GM19372 (cell line): ENCODE measurements at regions not wholly inside any gene's neighbourhood (a gene's known extent, or its start where the extent isn't known, plus 50 kb on each side); places are given as distances from the start of the nearest gene placed in this dataset.
"Not testable (repeated sequence)": the region's sequence is repeated elsewhere in the genome, so short reads cannot be mapped to it uniquely, and the experiment has no call there.

Experiments used
- ATAC-seq: cut with Tn5 transposase; IDR thresholded peaks from one replicate; pipeline ENCODE4 v1.9.1; 2021; ENCODE audit warnings: mild to moderate bottlenecking, low read depth, moderate library complexity; ENCODE audit not compliant: unreplicated experiment

DNA sequence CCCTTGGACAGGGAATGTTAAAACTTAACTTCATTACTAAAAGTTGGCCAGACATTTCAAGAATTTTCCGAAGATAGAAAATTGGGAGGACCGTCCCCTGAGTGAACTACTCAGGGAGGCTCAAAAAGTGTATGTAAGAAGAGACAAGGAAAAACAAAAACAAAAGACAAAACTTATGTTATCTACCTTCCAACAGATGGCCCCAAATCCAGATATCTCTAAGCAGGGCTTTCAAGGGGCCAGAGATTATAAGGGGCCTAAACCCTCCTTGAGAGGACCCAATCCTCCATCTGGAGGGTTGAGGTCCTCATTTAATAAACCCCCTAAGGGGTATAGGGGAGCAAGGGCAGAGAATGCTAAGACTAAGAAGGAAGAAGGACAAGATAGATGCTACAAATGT lies 203.6 kb downstream of the SH2D4B start:
- no peak for ATAC-seq

GRCh38 chr10:80750268-80750667 lies 212.6 kb downstream of the SH2D4B start:
- ATAC-seq = no peak

DNA sequence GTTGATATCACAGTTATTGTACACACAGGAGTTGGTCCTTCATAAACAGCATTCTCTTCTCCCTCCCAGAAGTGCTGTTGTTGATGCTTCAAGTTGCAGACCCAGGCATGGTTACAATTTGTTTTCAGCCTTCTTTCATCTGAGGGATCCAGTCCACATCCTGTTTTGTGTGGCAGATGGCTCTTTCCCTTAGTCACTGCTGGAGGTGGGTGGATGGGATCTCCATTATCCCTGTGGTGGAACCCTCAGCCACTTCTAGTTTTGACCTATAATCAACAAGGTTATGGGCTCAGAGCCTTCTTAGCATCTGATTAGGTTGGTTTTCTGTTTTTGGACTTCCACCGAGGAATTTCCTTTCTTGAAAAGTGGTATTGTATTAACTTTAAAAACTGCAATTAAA lies 214.2 kb downstream of the SH2D4B start:
- ATAC-seq = no peak

GRCh38 chr10:80753612-80754011 lies 215.9 kb downstream of the SH2D4B start:
- no peak for ATAC-seq

DNA sequence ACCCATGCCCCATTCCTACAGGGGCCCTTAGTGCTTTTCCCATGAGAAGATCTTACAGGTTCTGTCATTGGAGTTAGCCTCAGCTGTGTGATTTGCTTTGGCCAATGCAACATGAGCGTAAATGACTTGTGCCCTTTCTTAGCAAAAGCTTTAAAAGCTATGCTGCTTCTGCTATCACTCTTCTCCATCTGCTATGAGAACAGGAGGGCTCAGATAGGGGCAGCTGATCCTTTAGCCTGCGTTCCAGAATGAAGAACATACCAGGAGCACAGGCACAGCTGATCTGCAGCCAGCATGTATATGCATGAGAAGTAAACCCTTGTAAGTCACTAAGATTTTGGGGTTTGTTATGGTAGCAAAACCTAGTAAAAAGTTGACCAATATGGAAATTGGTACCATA lies 218.2 kb downstream of the SH2D4B start:
- ATAC-seq = no peak

- ATAC-seq = no peak
Observed at GRCh38 chr10:80759693-80760092, 222.0 kb downstream of the SH2D4B start.

GRCh38 chr10:80760914-80761371 lies 223.2 kb downstream of the SH2D4B start:
- ATAC-seq = no peak

GRCh38 chr10:80767963-80768362 lies 230.3 kb downstream of the SH2D4B start:
- ATAC-seq = no peak

DNA sequence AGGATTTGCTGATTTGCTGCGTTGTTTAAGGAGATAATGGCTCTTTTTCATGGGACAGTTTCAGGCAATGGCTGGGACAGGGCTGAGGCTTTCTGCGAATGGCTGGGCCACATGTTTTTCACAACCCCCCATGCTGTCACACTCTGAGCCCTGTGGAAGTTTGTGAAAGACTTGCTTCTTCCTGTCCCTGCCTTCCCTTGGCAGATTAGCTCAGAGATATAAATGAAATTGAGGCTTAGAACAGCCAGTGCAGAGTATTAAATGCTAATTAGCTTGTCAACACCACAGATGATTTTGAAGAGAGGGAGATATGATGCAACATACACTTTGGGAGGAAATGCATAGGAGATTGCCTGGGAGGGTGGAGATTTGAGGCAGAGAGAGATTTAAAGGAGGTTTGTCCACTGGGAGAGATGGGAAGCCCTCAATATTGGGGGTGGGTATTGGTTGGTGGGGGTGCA lies 232.0 kb downstream of the SH2D4B start:
- ATAC-seq = no peak

GRCh38 chr10:80770239-80770638 lies 232.5 kb downstream of the SH2D4B start:
- no peak for ATAC-seq

DNA sequence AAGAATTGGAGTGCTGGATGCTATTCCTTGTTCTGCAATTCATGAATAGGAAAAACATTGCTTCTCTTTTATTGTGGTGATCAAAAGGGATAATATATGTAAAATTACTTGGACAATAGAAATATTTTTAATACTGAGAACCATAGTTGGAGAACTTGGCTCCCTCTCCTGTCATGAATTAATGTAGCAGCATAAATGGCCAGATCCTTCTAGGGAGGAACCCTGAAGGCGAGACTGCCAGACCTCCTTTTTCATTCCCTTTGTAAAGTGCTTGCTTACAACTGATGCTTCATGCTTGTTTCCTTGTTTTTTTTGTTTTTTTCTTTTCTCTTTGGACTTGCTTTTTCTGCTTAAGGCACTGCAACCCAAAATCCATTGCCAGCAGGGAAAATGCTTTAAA lies 233.6 kb downstream of the SH2D4B start:
- no peak for ATAC-seq

DNA sequence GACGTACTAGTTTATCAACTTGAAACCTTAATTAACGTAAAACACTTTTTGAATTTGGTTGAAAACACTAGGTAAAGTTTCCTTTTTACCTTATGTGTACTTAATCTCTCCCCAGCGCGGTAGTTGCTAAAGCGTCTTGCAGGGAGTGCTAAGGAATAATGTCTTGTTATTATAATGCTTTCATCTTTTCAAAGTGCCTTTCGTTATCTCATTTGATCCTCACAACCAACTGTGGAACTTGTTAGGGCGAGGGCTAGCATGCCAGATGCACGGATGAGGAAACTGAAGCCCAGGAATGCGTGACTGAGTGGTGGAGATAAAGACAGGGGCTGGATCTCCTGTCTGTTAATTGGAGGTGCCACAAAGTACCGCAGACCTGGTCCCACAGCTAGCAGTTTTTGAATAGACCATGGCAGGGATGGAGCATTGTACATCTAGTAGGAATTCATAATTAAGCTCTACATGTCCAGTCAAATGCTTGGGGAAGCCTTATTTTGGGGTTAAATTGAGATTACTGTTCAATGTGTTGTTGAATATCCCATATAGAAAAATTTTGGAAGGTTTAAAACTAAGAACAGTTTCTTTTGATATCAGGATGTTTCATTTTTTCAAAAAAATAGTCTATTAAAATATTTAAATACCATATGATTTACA lies 234.3 kb downstream of the SH2D4B start:
- ATAC-seq = no peak

- ATAC-seq = no peak
Observed at GRCh38 chr10:80772596-80772995, 234.9 kb downstream of the SH2D4B start.

GRCh38 chr10:80784695-80785094 lies 247.0 kb downstream of the SH2D4B start:
- ATAC-seq = no peak

DNA sequence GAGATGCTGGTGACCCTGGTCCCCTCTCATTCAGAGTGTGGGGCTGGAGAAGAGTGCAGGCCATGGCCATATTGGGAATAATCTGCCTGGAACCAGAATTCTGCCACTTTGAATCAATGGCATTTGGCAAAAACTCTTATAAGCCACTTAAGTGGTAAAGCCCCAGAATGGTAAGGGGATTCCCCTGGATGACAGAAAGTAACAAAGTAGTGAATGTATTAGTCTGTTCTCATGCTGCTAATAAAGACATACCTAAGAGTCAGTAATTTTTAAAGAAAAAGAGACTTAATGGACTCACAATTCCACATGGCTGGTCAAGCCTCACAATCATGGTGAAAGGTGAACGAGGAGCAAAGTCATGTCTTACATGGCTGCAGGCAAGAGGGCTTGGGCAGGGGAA lies 248.6 kb downstream of the SH2D4B start:
- ATAC-seq = no peak

- no peak for ATAC-seq
Observed at GRCh38 chr10:80787952-80788351, 250.2 kb downstream of the SH2D4B start.

GRCh38 chr10:80794994-80795393 lies 257.3 kb downstream of the SH2D4B start:
- ATAC-seq = no peak

GRCh38 chr10:80805343-80806020 lies 267.8 kb downstream of the SH2D4B start:
- ATAC-seq = no peak

DNA sequence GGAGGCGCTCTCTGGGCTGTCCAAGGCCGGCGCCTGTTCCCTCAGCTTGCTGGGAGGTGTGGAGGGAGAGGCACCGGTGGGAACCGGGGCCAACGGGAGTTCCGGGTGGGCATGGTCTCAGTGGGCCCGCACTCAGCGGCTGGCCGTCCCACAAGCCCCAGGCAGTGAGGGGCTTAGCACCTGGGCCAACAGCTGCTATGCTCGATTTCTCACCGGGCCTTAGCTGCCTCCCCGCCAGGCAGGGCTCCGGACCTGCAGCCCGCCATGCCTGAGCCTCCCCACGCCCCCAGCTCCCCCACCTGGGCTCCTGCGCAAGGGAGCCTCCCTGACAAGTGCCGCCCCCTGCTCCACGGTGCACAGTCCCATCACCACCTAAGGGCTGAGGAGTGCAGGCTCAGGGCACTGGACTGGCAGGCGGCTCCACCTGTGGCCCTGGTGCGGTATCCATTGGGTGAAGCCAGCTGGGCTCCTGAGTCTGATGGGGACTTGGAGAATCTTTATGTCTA lies 276.5 kb downstream of the SH2D4B start:
- no peak for ATAC-seq

DNA sequence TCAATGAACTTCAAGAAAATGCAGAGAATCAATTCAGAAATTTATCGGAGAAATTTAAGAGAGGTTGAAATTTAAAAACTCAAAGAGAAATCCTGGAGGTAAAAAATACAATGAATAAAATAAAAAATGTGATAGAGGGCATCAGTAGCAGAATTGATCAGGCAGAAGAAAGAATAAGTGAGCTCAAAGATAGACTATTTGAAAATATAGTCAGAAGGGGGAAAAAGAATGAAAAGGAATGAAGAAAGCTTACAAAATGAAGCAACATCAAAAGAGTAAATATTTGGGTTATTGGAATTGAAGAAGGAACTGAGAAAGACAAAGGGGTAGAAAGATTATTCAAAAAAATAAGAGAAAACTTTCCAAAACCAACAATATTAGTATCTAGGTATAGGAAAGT lies 291.4 kb downstream of the SH2D4B start:
- ATAC-seq = no peak

DNA sequence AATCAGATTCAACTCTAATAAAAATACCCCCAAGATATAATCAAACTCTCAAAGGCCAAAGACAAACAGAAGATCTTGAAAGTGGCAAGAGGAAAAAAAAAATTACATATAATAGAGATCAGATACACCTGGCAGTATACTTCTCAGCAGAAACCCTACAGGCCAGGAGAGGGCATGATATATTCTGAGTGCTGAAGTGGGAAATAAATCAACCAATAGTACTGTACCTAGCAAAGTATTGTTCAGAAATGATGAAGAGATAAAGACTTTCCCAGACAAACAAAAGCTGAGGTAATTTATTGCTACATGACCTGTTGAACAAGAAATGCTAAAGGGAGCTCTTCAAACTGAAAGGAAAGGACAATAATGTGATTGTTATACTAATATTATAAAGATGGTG lies 291.9 kb downstream of the SH2D4B start:
- no peak for ATAC-seq

- not testable (repeated sequence) for ATAC-seq
Observed at GRCh38 chr10:80832693-80833092, 295.0 kb downstream of the SH2D4B start.
